ENCODE measurements at regions not wholly inside any gene's neighbourhood (a gene's known extent, or its start where the extent isn't known, plus 50 kb on each side); places are given as distances from the start of the nearest gene placed in this dataset.

DNA sequence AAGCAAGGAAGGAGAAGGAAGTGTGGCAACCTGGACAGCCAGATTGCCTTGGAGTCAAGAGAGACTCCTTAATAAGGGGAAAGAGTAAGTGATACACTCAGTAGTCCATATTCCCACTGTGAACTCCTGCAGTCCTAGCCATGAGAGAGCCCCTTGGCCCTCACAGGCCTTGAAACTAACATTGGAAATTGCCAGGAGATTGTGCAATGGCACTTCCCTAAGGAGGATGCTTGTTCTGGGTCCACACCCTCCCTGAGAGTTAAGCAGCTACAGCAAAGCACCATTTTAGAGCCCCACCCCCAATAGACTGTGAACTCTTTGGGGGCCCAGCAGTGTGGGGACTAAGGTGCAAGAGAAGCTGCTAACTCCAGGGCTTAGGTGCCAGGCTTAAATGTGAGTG is 367.7 kb upstream of the CAMK1G start:
- H3K9me3 Mint-ChIP-seq = no peaks in the 10 kb centered on the region
- no peak overlapping the region for H3K27ac Mint-ChIP-seq
- H3K36me3 Mint-ChIP-seq (ENCODE audit: low read depth) = no peaks in the 10 kb centered on the region
- no peaks in the 10 kb centered on the region for H3K4me1 Mint-ChIP-seq (ENCODE audit: low read depth)
- H3K27me3 Mint-ChIP-seq (ENCODE audit: low read depth) = peaks cover 7% of the 10 kb centered on the region
- H3K4me3 Mint-ChIP-seq = no peak overlapping the region

DNA sequence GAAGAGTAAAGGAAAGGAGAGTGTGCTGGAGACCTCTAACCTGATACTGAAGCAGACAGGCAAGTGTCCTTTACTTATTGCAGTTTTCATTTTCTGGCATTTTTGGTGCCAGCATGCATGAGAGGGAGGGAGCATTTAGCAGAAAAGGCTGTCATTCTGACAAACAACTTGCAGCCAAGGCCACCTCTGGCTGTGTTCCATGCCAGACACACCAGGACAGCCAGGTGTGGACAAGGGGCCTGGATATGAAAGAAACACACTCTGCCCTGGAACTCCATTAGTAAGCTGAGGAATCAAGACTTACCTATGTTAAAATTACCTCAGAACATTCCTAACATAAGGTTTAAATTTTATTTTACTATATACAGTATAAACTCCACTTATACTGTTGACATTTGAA is 365.4 kb upstream of the CAMK1G start:
- Mint-ChIP-seq H3K4me3 (no peak overlapping the region), H3K27ac (no peak overlapping the region), H3K27me3 (ENCODE audit: low read depth) (no peaks in the 10 kb centered on the region), H3K4me1 (ENCODE audit: low read depth) (no peaks in the 10 kb centered on the region), H3K9me3 (no peaks in the 10 kb centered on the region), H3K36me3 (ENCODE audit: low read depth) (no peaks in the 10 kb centered on the region)

DNA sequence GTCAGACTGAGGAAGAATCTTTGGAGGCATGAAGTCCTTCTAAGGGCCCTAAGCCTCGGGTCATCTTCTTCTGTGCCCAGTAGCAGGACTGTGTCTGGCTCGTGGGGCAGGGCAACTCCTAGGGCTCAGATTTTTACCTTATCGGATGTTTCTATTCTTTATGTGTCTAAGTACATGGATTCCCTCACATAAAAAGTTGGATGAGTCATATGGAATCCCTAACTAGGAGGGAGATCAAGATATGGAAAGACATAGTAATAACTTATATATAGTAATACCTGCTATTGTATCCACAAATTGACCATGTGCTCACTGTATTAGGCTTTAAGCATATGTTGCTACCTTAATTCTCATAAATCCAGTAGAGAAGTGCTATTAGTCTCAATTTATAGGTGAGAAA is 364.5 kb upstream of the CAMK1G start:
- Mint-ChIP-seq H3K27me3 (ENCODE audit: low read depth) (no peaks in the 10 kb centered on the region), H3K27ac (no peak overlapping the region), H3K9me3 (no peaks in the 10 kb centered on the region), H3K4me3 (no peak overlapping the region), H3K4me1 (ENCODE audit: low read depth) (no peaks in the 10 kb centered on the region), H3K36me3 (ENCODE audit: low read depth) (no peaks in the 10 kb centered on the region)

- no peaks in the 10 kb centered on the region for H3K4me1 Mint-ChIP-seq (ENCODE audit: low read depth)
- no peaks in the 10 kb centered on the region for H3K9me3 Mint-ChIP-seq
- no peaks in the 10 kb centered on the region for H3K36me3 Mint-ChIP-seq (ENCODE audit: low read depth)
- no peak overlapping the region for H3K27ac Mint-ChIP-seq
- no peak overlapping the region for H3K4me3 Mint-ChIP-seq
- peaks cover 3% of the 10 kb centered on the region for H3K27me3 Mint-ChIP-seq (ENCODE audit: low read depth)
Observed at GRCh38 chr1:209219791-209220524, 363.6 kb upstream of the CAMK1G start.

GRCh38 chr1:209222826-209223225 is 360.7 kb upstream of the CAMK1G start:
- Mint-ChIP-seq H3K9me3 (no peaks in the 10 kb centered on the region), H3K36me3 (ENCODE audit: low read depth) (no peaks in the 10 kb centered on the region), H3K27me3 (ENCODE audit: low read depth) (peaks cover 3% of the 10 kb centered on the region), H3K27ac (no peak overlapping the region), H3K4me1 (ENCODE audit: low read depth) (no peaks in the 10 kb centered on the region), H3K4me3 (no peak overlapping the region)

DNA sequence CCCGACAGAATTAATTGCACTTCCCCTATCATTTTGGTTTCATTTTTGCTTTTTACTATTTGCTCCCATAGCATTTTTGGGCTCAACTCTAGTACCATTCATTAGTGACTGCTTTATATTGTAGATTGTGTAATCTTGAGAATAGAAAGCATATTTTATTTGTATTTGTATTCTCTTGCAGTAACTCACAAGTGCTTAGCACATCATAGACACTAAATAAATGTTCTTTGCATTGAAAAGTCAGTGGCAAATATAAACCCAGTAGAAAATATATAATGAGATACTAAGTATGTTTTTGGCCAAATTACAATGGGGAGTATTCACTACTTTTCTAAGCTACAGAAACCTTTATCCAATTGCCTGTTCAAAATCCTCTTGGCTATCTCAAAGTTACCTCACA is 359.7 kb upstream of the CAMK1G start:
- H3K9me3 Mint-ChIP-seq = no peaks in the 10 kb centered on the region
- H3K27ac Mint-ChIP-seq = no peak overlapping the region
- no peak overlapping the region for H3K4me3 Mint-ChIP-seq
- H3K4me1 Mint-ChIP-seq (ENCODE audit: low read depth) = no peaks in the 10 kb centered on the region
- peaks cover 3% of the 10 kb centered on the region for H3K27me3 Mint-ChIP-seq (ENCODE audit: low read depth)
- no peaks in the 10 kb centered on the region for H3K36me3 Mint-ChIP-seq (ENCODE audit: low read depth)

- Mint-ChIP-seq H3K27ac (no peak overlapping the region), H3K4me3 (no peak overlapping the region), H3K36me3 (ENCODE audit: low read depth) (no peaks in the 10 kb centered on the region), H3K4me1 (ENCODE audit: low read depth) (no peaks in the 10 kb centered on the region), H3K9me3 (no peaks in the 10 kb centered on the region), H3K27me3 (ENCODE audit: low read depth) (peaks cover 10% of the 10 kb centered on the region)
Observed at GRCh38 chr1:209224886-209225285, 358.6 kb upstream of the CAMK1G start.

GRCh38 chr1:209227171-209227570 is 356.3 kb upstream of the CAMK1G start:
- Mint-ChIP-seq H3K4me1 (ENCODE audit: low read depth) (no peaks in the 10 kb centered on the region), H3K36me3 (ENCODE audit: low read depth) (no peaks in the 10 kb centered on the region), H3K9me3 (peaks cover 4% of the 10 kb centered on the region), H3K27me3 (ENCODE audit: low read depth) (peaks cover 17% of the 10 kb centered on the region), H3K4me3 (no peak overlapping the region), H3K27ac (no peak overlapping the region)

- H3K27me3 Mint-ChIP-seq (ENCODE audit: low read depth) = peaks cover 17% of the 10 kb centered on the region
- peaks cover 4% of the 10 kb centered on the region for H3K9me3 Mint-ChIP-seq
- no peaks in the 10 kb centered on the region for H3K36me3 Mint-ChIP-seq (ENCODE audit: low read depth)
- no peak overlapping the region for H3K4me3 Mint-ChIP-seq
- no peaks in the 10 kb centered on the region for H3K4me1 Mint-ChIP-seq (ENCODE audit: low read depth)
- H3K27ac Mint-ChIP-seq = no peak overlapping the region
Observed at GRCh38 chr1:209227941-209228340, 355.6 kb upstream of the CAMK1G start.

GRCh38 chr1:209229494-209230061 is 353.9 kb upstream of the CAMK1G start:
- peaks cover 4% of the 10 kb centered on the region for H3K9me3 Mint-ChIP-seq
- H3K27ac Mint-ChIP-seq = no peak overlapping the region

DNA sequence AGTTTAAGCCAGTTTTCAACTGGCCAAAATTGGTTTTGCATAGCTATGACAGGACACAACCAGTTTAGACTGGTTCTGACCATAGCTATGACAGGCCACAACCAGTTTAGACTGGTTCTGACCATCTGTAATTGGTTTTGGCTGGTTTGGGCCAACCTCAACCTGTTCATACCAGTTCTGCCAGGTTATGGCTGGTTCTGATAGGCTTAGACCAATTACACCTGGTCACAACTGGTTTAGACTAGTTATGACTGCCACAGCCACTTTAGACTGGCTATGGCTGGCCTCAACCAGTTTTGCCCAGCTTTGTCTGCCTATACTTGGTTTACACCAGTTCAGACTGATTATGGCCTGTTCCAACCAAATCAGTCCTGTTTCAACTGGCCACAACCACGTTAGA is 353.2 kb upstream of the CAMK1G start:
- Mint-ChIP-seq H3K4me1 (ENCODE audit: low read depth) (no peaks in the 10 kb centered on the region), H3K4me3 (no peak overlapping the region), H3K9me3 (peaks cover 4% of the 10 kb centered on the region), H3K27me3 (ENCODE audit: low read depth) (peaks cover 13% of the 10 kb centered on the region), H3K36me3 (ENCODE audit: low read depth) (no peaks in the 10 kb centered on the region), H3K27ac (no peak overlapping the region)

More at GRCh38 chr1:209229494-209230061, 353.9 kb upstream of the CAMK1G start:
- no peaks in the 10 kb centered on the region for H3K36me3 Mint-ChIP-seq (ENCODE audit: low read depth)
- H3K27me3 Mint-ChIP-seq (ENCODE audit: low read depth) = peaks cover 17% of the 10 kb centered on the region
- H3K4me3 Mint-ChIP-seq = no peak overlapping the region
- no peaks in the 10 kb centered on the region for H3K4me1 Mint-ChIP-seq (ENCODE audit: low read depth)

DNA sequence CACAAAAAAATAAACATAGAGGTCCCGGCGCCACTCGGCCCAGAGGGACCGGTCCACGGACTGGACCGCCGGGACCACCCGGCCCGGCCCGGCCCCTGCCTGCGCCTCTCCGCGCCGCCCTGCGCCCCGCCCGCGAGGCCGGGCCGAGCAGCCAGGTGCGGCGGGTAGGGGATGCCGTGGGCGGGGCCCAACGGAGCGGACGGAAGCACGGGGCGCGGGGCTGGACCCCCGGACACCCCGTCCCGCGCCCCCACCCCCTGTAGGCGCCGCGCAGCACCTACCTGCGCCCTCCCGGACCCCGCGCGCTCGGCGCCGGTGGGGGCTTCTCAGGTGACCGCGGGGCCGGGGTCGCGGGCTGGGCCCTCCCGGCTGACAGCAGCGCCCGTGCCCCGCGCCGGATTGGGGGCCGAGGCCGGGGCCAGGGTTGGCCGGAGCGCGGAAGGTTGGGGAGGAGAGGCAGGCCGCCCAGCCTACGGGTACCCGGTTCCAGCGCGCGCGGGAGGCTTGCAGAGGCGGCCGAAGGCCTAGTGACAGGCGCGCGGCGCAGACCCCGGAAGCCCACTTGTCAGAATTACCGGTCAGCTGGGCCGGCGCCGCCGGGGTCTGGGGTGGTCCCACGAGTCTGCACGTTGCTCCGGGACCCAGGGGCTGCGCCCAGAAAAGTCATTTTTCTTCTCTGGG is 351.9 kb upstream of the CAMK1G start:
- Mint-ChIP-seq H3K27me3 (ENCODE audit: low read depth) (peaks cover 13% of the 10 kb centered on the region), H3K4me3 (no peak overlapping the region), H3K36me3 (ENCODE audit: low read depth) (no peaks in the 10 kb centered on the region), H3K9me3 (peaks cover 4% of the 10 kb centered on the region), H3K27ac (no peak overlapping the region), H3K4me1 (ENCODE audit: low read depth) (no peaks in the 10 kb centered on the region)

DNA sequence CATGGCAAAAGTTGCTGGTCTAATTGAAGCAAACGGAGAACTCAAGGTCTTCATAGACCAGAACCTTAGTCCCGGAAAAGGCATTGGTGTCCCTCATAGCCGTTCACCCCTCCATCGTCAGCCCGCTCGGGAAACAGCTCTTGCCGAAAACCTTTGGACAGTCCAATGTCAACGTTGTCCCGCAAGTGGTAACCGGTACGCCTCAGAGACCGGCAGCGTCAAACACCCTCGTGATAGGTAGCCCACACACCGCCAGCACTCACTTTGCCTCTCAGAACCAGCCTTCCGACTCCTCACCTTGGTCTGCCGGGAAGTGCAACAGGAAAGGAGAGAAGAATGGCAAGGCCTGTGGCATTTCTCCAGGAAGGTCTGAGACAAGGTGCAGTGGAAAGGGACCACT is 351.3 kb upstream of the CAMK1G start:
- Mint-ChIP-seq H3K9me3 (peaks cover 4% of the 10 kb centered on the region), H3K4me3 (no peak overlapping the region), H3K4me1 (ENCODE audit: low read depth) (no peaks in the 10 kb centered on the region), H3K36me3 (ENCODE audit: low read depth) (no peaks in the 10 kb centered on the region), H3K27me3 (ENCODE audit: low read depth) (peaks cover 13% of the 10 kb centered on the region), H3K27ac (no peak overlapping the region)

- peaks cover 13% of the 10 kb centered on the region for H3K27me3 Mint-ChIP-seq (ENCODE audit: low read depth)
Observed at GRCh38 chr1:209232759-209233158, 350.8 kb upstream of the CAMK1G start.

GRCh38 chr1:209235166-209235565 is 348.3 kb upstream of the CAMK1G start:
- Mint-ChIP-seq H3K4me3 (no peak overlapping the region), H3K27me3 (ENCODE audit: low read depth) (peaks cover 8% of the 10 kb centered on the region), H3K4me1 (ENCODE audit: low read depth) (no peaks in the 10 kb centered on the region), H3K36me3 (ENCODE audit: low read depth) (no peaks in the 10 kb centered on the region), H3K9me3 (peaks cover 4% of the 10 kb centered on the region), H3K27ac (no peak overlapping the region)

More at GRCh38 chr1:209232759-209233158, 350.8 kb upstream of the CAMK1G start:
- Mint-ChIP-seq H3K36me3 (ENCODE audit: low read depth) (no peaks in the 10 kb centered on the region), H3K4me3 (no peak overlapping the region), H3K9me3 (peaks cover 4% of the 10 kb centered on the region), H3K4me1 (ENCODE audit: low read depth) (no peaks in the 10 kb centered on the region), H3K27ac (no peak overlapping the region)

Measured in T-helper 1 cell treated with Interleukin-12 subunit alpha and Interleukin-12 subunit beta and Interleukin-4 antibody, amounts not matched to agents 30 μg/mL and 1 μg/mL, for 36 hours (primary cell).